SK-N-SH (cell line): ENCODE measurements at regions not wholly inside any gene's neighbourhood (a gene's known extent, or its start where the extent isn't known, plus 50 kb on each side); places are given as distances from the start of the nearest gene placed in this dataset.

Experiments
- GABPA ChIP-seq: IDR thresholded peaks from 2 replicates; pipeline ENCODE4 v1.4.0; 2012; ENCODE audit warnings: low read depth, mild to moderate bottlenecking
- POLR2AphosphoS5 ChIP-seq: IDR thresholded peaks from 2 replicates; pipeline ENCODE4 v1.6.1; 2012; ENCODE audit warnings: low read depth, low read length
- TF ChIP-seq, protein P1 (sequence below): fragments of 200-600 bp; sonication (generic); IDR thresholded peaks from 2 replicates; pipeline ENCODE4 v1.6.1; 2017; ENCODE audit warnings: antibody characterized with exemption, mild to moderate bottlenecking, moderate library complexity

- TF ChIP-seq, protein P1, sequence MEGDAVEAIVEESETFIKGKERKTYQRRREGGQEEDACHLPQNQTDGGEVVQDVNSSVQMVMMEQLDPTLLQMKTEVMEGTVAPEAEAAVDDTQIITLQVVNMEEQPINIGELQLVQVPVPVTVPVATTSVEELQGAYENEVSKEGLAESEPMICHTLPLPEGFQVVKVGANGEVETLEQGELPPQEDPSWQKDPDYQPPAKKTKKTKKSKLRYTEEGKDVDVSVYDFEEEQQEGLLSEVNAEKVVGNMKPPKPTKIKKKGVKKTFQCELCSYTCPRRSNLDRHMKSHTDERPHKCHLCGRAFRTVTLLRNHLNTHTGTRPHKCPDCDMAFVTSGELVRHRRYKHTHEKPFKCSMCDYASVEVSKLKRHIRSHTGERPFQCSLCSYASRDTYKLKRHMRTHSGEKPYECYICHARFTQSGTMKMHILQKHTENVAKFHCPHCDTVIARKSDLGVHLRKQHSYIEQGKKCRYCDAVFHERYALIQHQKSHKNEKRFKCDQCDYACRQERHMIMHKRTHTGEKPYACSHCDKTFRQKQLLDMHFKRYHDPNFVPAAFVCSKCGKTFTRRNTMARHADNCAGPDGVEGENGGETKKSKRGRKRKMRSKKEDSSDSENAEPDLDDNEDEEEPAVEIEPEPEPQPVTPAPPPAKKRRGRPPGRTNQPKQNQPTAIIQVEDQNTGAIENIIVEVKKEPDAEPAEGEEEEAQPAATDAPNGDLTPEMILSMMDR, result no peak
- TF ChIP-seq POLR2AphosphoS5 (no peak), GABPA (no peak)
These were observed 159.9 kb upstream of the DIPK2B start for GRCh38 chrX:45360571-45360970.
